ENCODE measurements at regions not wholly inside any gene's neighbourhood (a gene's known extent, or its start where the extent isn't known, plus 50 kb on each side); places are given as distances from the start of the nearest gene placed in this dataset.
A peak's percentile ranks its signal among the peaks of the same experiment; 100 is the strongest.

- no peak for DNase-seq
Observed at GRCh38 chr7:19062216-19062615, 55.2 kb downstream of the TWIST1 start.

GRCh38 chr7:19061331-19061730 lies 56.1 kb downstream of the TWIST1 start:
- peak; percentile 16 for DNase-seq

DNA sequence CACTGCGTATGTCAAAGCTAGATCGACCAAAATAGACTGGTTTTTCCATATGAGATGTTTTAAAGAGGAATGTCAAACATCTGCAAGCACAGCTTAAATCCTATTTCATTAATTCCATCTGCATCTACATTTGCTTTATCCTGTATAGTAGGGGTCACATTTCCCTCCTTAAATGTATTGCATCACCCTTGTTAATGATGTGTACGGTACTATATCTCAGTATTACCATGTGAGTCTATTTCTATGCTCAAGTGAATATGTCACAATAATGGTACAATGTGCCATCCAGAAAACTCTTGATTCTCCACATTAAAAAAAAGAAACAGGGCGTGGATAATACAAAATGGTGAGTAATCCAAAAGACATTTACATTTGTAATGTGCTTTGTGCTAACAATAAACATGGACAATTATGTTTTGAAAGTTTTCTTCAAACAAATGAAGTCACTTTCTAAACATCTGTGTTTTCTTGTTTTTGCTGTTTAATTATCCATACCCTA lies 56.6 kb downstream of the TWIST1 start:
- DNase-seq, result peak; percentile 74

DNA sequence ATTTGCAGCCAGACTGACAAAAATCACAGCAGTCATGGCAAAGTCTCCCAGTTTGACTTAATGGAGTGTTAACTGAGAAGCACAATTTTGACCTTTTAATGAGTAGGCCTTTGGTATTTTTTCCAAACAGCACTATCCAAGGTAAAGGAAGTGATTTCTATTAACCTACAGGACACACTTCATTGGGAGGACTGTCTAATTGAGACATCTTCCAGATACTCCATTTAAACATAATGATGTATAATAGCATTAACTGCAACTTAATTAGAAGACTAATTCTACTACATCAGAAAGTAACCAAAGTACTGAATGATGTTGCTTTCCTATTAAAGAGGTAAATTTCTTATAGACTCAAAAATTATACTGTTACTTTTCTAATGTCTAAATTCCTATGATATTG lies 61.1 kb downstream of the TWIST1 start:
- DNase-seq, result no peak

Data from fibroblast of skin of right biceps (primary cell).